ENCODE measurements at regions not wholly inside any gene's neighbourhood (a gene's known extent, or its start where the extent isn't known, plus 50 kb on each side); places are given as distances from the start of the nearest gene placed in this dataset.

- H3K4me2 ChIP-seq, result no peak overlapping the region
- H3K36me3 ChIP-seq, result no peaks in the 10 kb centered on the region
- no peaks in the 10 kb centered on the region for H4K20me1 ChIP-seq (ENCODE audit: low read depth)
- no peaks in the 10 kb centered on the region for H3K79me2 ChIP-seq (ENCODE audit: low read depth)
- H3K27me3 Mint-ChIP-seq (ENCODE audit: insufficient read depth, low read depth), result no peaks in the 10 kb centered on the region
- no peaks in the 10 kb centered on the region for H3F3A ChIP-seq (ENCODE audit: low read depth)
- no peak overlapping the region for H3K27ac ChIP-seq
- H3K27me3 ChIP-seq, result no peaks in the 10 kb centered on the region
- peaks cover 5% of the 10 kb centered on the region for H3K9me3 Mint-ChIP-seq
- peaks cover 16% of the 10 kb centered on the region for H3K4me1 Mint-ChIP-seq
- H3K36me3 Mint-ChIP-seq, result no peaks in the 10 kb centered on the region
- no peaks in the 10 kb centered on the region for H3K9me3 ChIP-seq (ENCODE audit: low read depth)
- H3K4me3 Mint-ChIP-seq, result peak overlapping the region; percentile 50
- H3K4me3 ChIP-seq, result no peak overlapping the region
- H2AFZ ChIP-seq (replicated peaks), result no peak overlapping the region
- TF ChIP-seq EZH2phosphoT487 (IDR thresholded peaks at IDR 0.05) (no peak), CTCF (IDR thresholded peaks at IDR 0.05) (no peak), EZH2 (IDR thresholded peaks at IDR 0.05) (no peak)
- no peak overlapping the region for H3K27ac Mint-ChIP-seq
- H3K9ac ChIP-seq, result no peak overlapping the region
- peaks cover 7% of the 10 kb centered on the region for H3K4me1 ChIP-seq
- no peak for DNase-seq (ENCODE audit: low spot score)
These were observed 208.5 kb downstream of the TTLL7 start for GRCh38 chr1:83790446-83790845.

- Mint-ChIP-seq H3K4me1 (peaks cover 16% of the 10 kb centered on the region), H3K9me3 (peaks cover 18% of the 10 kb centered on the region), H3K4me3 (no peak overlapping the region), H3K27me3 (ENCODE audit: insufficient read depth, low read depth) (no peaks in the 10 kb centered on the region), H3K27ac (no peak overlapping the region), H3K36me3 (no peaks in the 10 kb centered on the region)
- Histone ChIP-seq H3K36me3 (no peaks in the 10 kb centered on the region), H3K27me3 (no peaks in the 10 kb centered on the region), H3K79me2 (ENCODE audit: low read depth) (no peaks in the 10 kb centered on the region), H3K4me1 (peaks cover 7% of the 10 kb centered on the region), H3K4me2 (no peak overlapping the region), H3F3A (ENCODE audit: low read depth) (no peaks in the 10 kb centered on the region), H3K4me3 (no peak overlapping the region), H4K20me1 (ENCODE audit: low read depth) (no peaks in the 10 kb centered on the region), H3K9me3 (ENCODE audit: low read depth) (peaks cover 10% of the 10 kb centered on the region), H2AFZ (replicated peaks) (no peak overlapping the region), H3K27ac (no peak overlapping the region), H3K9ac (no peak overlapping the region)
- TF ChIP-seq CTCF (IDR thresholded peaks at IDR 0.05), result no peak
- no peak for TF ChIP-seq EZH2phosphoT487 (IDR thresholded peaks at IDR 0.05)
- no peak for DNase-seq (ENCODE audit: low spot score)
These were observed 211.5 kb downstream of the TTLL7 start for GRCh38 chr1:83787246-83787998.

GRCh38 chr1:83781667-83782066, 217.3 kb downstream of the TTLL7 start:
- H3K9me3 ChIP-seq (ENCODE audit: low read depth), result peaks cover 10% of the 10 kb centered on the region
- peaks cover 36% of the 10 kb centered on the region for H3K4me1 ChIP-seq
- Mint-ChIP-seq H3K27ac (no peak overlapping the region), H3K4me1 (peaks cover 31% of the 10 kb centered on the region), H3K4me3 (no peak overlapping the region), H3K9me3 (peaks cover 16% of the 10 kb centered on the region), H3K36me3 (no peaks in the 10 kb centered on the region), H3K27me3 (ENCODE audit: insufficient read depth, low read depth) (no peaks in the 10 kb centered on the region)
- H3K27ac ChIP-seq, result no peak overlapping the region
- peaks cover 14% of the 10 kb centered on the region for H3F3A ChIP-seq (ENCODE audit: low read depth)
- H3K9ac ChIP-seq, result no peak overlapping the region
- H4K20me1 ChIP-seq (ENCODE audit: low read depth), result no peaks in the 10 kb centered on the region
- no peak for DNase-seq (ENCODE audit: low spot score)
- H3K36me3 ChIP-seq, result no peaks in the 10 kb centered on the region
- H3K79me2 ChIP-seq (ENCODE audit: low read depth), result no peaks in the 10 kb centered on the region
- no peak for TF ChIP-seq EZH2 (IDR thresholded peaks at IDR 0.05)
- TF ChIP-seq CTCF (IDR thresholded peaks at IDR 0.05), result no peak
- no peak for TF ChIP-seq EZH2phosphoT487 (IDR thresholded peaks at IDR 0.05)
- no peak overlapping the region for H3K4me3 ChIP-seq
- H3K4me2 ChIP-seq, result no peak overlapping the region
- no peaks in the 10 kb centered on the region for H3K27me3 ChIP-seq
- H2AFZ ChIP-seq (replicated peaks), result no peak overlapping the region
